NB4 (cell line): ENCODE measurements at regions not wholly inside any gene's neighbourhood (a gene's known extent, or its start where the extent isn't known, plus 50 kb on each side); places are given as distances from the start of the nearest gene placed in this dataset.

Source experiments
- CTCF ChIP-seq: IDR thresholded peaks from one replicate; pipeline ENCODE4 v1.5.1; 2012; ENCODE audit warnings: low read depth, low read length
- MAX ChIP-seq: IDR thresholded peaks from 2 replicates; pipeline ENCODE4 v1.6.1; 2011; ENCODE audit warnings: low read depth, low read length
- POLR2A ChIP-seq: IDR thresholded peaks from 2 replicates; pipeline ENCODE4 v1.6.1; 2011; ENCODE audit warnings: mild to moderate bottlenecking; ENCODE audit not compliant: insufficient read length; ENCODE audit errors: extremely low read depth

DNA sequence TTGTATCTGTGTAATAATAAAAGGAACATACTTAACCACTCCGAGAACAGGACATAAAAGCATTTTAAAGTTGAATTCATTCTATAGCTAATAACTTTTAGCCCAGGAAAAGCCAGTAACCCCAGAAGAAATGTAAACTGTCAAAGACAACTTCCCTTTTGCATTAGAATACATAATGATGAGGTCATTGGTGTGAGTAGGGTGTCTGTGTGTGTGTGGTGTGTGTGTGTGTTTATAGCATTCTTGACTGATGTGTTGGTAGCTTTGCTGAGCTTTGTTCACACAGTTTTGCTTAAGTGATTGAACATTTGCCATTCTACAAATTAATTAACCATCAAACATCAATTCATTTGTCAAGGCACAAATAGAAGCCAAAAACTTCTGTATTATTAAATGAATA is 559.6 kb downstream of the ARAP2 start:
- no peak for TF ChIP-seq CTCF
- TF ChIP-seq POLR2A, result no peak
- no peak for TF ChIP-seq MAX
